PC-9 (cell line): ENCODE measurements at regions not wholly inside any gene's neighbourhood (a gene's known extent, or its start where the extent isn't known, plus 50 kb on each side); places are given as distances from the start of the nearest gene placed in this dataset.

ENCODE experiments used
- BruUV-seq: library from RNA; stranded (reverse); fragments of 400-500 nt; replicated peaks from 2 replicates; lab custom pipeline; 2021; lab: Mats Ljungman, UMichigan
- CTCF ChIA-PET: fragments of 300-600 bp; sonication (Branson Sonifier 250); formaldehyde crosslinking; loops from one replicate; lab custom pipeline; 2022; ENCODE audit warnings: antibody characterized with exemption; lab: Charles Lee
- POLR2A ChIA-PET: fragments of 300-600 bp; sonication (Branson Sonifier 250); formaldehyde crosslinking; loops from one replicate; lab custom pipeline; 2022; ENCODE audit warnings: antibody characterized with exemption; ENCODE audit not compliant: unreplicated experiment; lab: Charles Lee
- DNase-seq, 2 experiments: peaks; one replicate each; pipeline versions ENCODE4 v3.0.0 to v3.0.0-alpha.2; 2015 to 2022; ENCODE audit warnings: mixed read lengths in 1 of 2
- H2AFZ ChIP-seq: fragments of 200-600 bp; sonication (generic); 2 replicates; pipeline ENCODE4 v1.8.1; 2017; ENCODE audit warnings: antibody characterized with exemption
- H3F3A ChIP-seq: fragments of 200-600 bp; sonication (generic); 2 replicates; pipeline ENCODE4 v1.8.1; 2017; ENCODE audit warnings: antibody characterized with exemption, mild to moderate bottlenecking, low read depth; ENCODE audit not compliant: insufficient read depth
- H3K27ac ChIP-seq: fragments of 200-600 bp; sonication (generic); 2 replicates; pipeline ENCODE4 v1.6.1; 2016; ENCODE audit warnings: mixed run types
- H3K27me3 ChIP-seq: fragments of 200-600 bp; sonication (generic); 2 replicates; pipeline ENCODE4 v1.6.1; 2016; ENCODE audit warnings: low read depth, mixed run types; ENCODE audit not compliant: insufficient read depth
- H3K36me3 ChIP-seq: fragments of 200-600 bp; sonication (generic); 2 replicates; pipeline ENCODE4 v1.6.1; 2016; ENCODE audit warnings: low read depth, mixed run types
- H3K4me1 ChIP-seq: fragments of 200-600 bp; sonication (generic); replicated peaks from 2 replicates; pipeline ENCODE4 v1.6.1; 2016; ENCODE audit warnings: mixed run types; ENCODE audit not compliant: insufficient read depth
- H3K4me2 ChIP-seq: fragments of 200-600 bp; sonication (generic); 2 replicates; pipeline ENCODE4 v1.6.1; 2017; ENCODE audit warnings: mixed run types
- H3K4me3 ChIP-seq: fragments of 200-600 bp; sonication (generic); 2 replicates; pipeline ENCODE4 v1.6.1; 2016; ENCODE audit warnings: mixed run types
- H3K79me2 ChIP-seq: fragments of 200-600 bp; sonication (generic); 2 replicates; pipeline ENCODE4 v1.6.1; 2017; ENCODE audit warnings: low read depth, mixed run types
- H3K9me2 ChIP-seq: fragments of 200-600 bp; sonication (generic); 2 replicates; pipeline ENCODE4 v1.8.1; 2017; ENCODE audit warnings: mild to moderate bottlenecking; ENCODE audit not compliant: insufficient read depth
- H3K9me3 ChIP-seq: fragments of 200-600 bp; sonication (generic); 2 replicates; pipeline ENCODE4 v1.8.1; 2016; ENCODE audit warnings: low read depth; ENCODE audit not compliant: insufficient read depth
- H4K20me1 ChIP-seq: fragments of 200-600 bp; sonication (generic); 2 replicates; pipeline ENCODE4 v1.8.1; 2017; ENCODE audit not compliant: insufficient read depth
- CTCF ChIP-seq: fragments of 200-600 bp; sonication (generic); conservative IDR thresholded peaks from 2 replicates; pipeline ENCODE4 v1.6.1; 2017; ENCODE audit warnings: mixed run types, antibody characterized with exemption, mild to moderate bottlenecking, moderate library complexity
- EZH2 ChIP-seq: fragments of 200-600 bp; sonication (generic); IDR thresholded peaks from 2 replicates; pipeline ENCODE4 v1.8.0; 2017; ENCODE audit warnings: antibody characterized with exemption, low read depth
- intact Hi-C: fragments of 100-400 bp; cut with micrococcal nuclease; formaldehyde crosslinking; loops from one replicate; pipeline ENCODE4 v1.10.0; 2022; ENCODE audit not compliant: unreplicated experiment

- H2AFZ ChIP-seq: no peak overlapping the region
- no peak overlapping the region for H3K4me2 ChIP-seq
- intact Hi-C loops: loop anchor here (10.0 kb wide), 1 partner anchor 230 kb away; no protein-coding TSS in a partner anchor
- CTCF ChIA-PET: no interaction called here
- H3K36me3 ChIP-seq: no peaks in the 10 kb centered on the region
- H3K27ac ChIP-seq: no peak overlapping the region
- TF ChIP-seq CTCF (no peak), EZH2 (no peak)
- no peaks in the 10 kb centered on the region for H3K79me2 ChIP-seq
- H3K27me3 ChIP-seq: no peaks in the 10 kb centered on the region
- no TSS peak for BruUV-seq
- no peaks in the 10 kb centered on the region for H4K20me1 ChIP-seq
- POLR2A ChIA-PET: no interaction called here
- no peaks in the 10 kb centered on the region for H3K9me2 ChIP-seq
- no peaks in the 10 kb centered on the region for H3K9me3 ChIP-seq
- no peak for DNase-seq
- H3K4me3 ChIP-seq: no peak overlapping the region
- H3F3A ChIP-seq: no peaks in the 10 kb centered on the region
- no peaks in the 10 kb centered on the region for H3K4me1 ChIP-seq
Observed at GRCh38 chr4:116755051-116755450, 330.3 kb downstream of the TRAM1L1 start.

GRCh38 chr4:116752027-116752426 is 333.3 kb downstream of the TRAM1L1 start:
- no peaks in the 10 kb centered on the region for H3K9me2 ChIP-seq
- TF ChIP-seq CTCF (no peak), EZH2 (no peak)
- H3K4me1 ChIP-seq: no peaks in the 10 kb centered on the region
- no peaks in the 10 kb centered on the region for H4K20me1 ChIP-seq
- H3K27me3 ChIP-seq: no peaks in the 10 kb centered on the region
- ChIA-PET CTCF (no interaction called here), POLR2A (no interaction called here)
- DNase-seq: no peak
- no TSS peak for BruUV-seq
- H3F3A ChIP-seq: no peaks in the 10 kb centered on the region
- H3K36me3 ChIP-seq: no peaks in the 10 kb centered on the region
- H3K27ac ChIP-seq: no peak overlapping the region
- no peaks in the 10 kb centered on the region for H3K79me2 ChIP-seq
- H3K4me2 ChIP-seq: no peak overlapping the region
- no peak overlapping the region for H2AFZ ChIP-seq
- intact Hi-C loops: loop anchor here (10.0 kb wide), 1 partner anchor 227 kb away; no protein-coding TSS in a partner anchor
- H3K9me3 ChIP-seq: no peaks in the 10 kb centered on the region
- no peak overlapping the region for H3K4me3 ChIP-seq

- ChIA-PET POLR2A (no interaction called here), CTCF (no interaction called here)
- no peaks in the 10 kb centered on the region for H3K9me3 ChIP-seq
- H3K4me3 ChIP-seq: no peak overlapping the region
- H3K27ac ChIP-seq: no peak overlapping the region
- intact Hi-C loops: no loop called here
- H3K9me2 ChIP-seq: no peaks in the 10 kb centered on the region
- no peaks in the 10 kb centered on the region for H3K4me1 ChIP-seq
- no peak overlapping the region for H2AFZ ChIP-seq
- H3K79me2 ChIP-seq: no peaks in the 10 kb centered on the region
- BruUV-seq: no TSS peak
- H3K27me3 ChIP-seq: no peaks in the 10 kb centered on the region
- H3K36me3 ChIP-seq: no peaks in the 10 kb centered on the region
- no peak for DNase-seq
- no peak overlapping the region for H3K4me2 ChIP-seq
- TF ChIP-seq EZH2 (no peak), CTCF (no peak)
- no peaks in the 10 kb centered on the region for H3F3A ChIP-seq
- H4K20me1 ChIP-seq: no peaks in the 10 kb centered on the region
Observed at GRCh38 chr4:116736756-116737155, 348.6 kb downstream of the TRAM1L1 start.
